B cell (primary cell): ENCODE measurements at regions not wholly inside any gene's neighbourhood (a gene's known extent, or its start where the extent isn't known, plus 50 kb on each side); places are given as distances from the start of the nearest gene placed in this dataset.

Experiments
- CTCF ChIP-seq: fragments of 200-600 bp; IDR thresholded peaks from one replicate; pipeline ENCODE4 v1.8.0; 2022; ENCODE audit warnings: antibody characterized with exemption, mild to moderate bottlenecking
- EZH2 ChIP-seq: IDR thresholded peaks from 2 replicates; pipeline ENCODE4 v1.6.1; 2012; ENCODE audit warnings: borderline replicate concordance, low read depth, mild to moderate bottlenecking, moderate library complexity, low read length; ENCODE audit not compliant: insufficient read depth, poor library complexity, severe bottlenecking

- no peak for TF ChIP-seq CTCF
- no peak for TF ChIP-seq EZH2
These were observed 221.2 kb downstream of the SETD4 start for GRCh38 chr21:35838987-35839763.
